H9 (cell line): ENCODE measurements at regions not wholly inside any gene's neighbourhood (a gene's known extent, or its start where the extent isn't known, plus 50 kb on each side); places are given as distances from the start of the nearest gene placed in this dataset.

Experiments
- DNase-seq: peaks from one replicate; pipeline ENCODE4 v3.0.0-alpha.2; 2017
- H2AFZ ChIP-seq: one replicate; pipeline ENCODE4 v1.6.1; 2013; ENCODE audit warnings: mild to moderate bottlenecking, low read length, control low read depth, moderate library complexity
- H2AK5ac ChIP-seq: 2 replicates; pipeline ENCODE4 v1.6.1; 2013; ENCODE audit warnings: low read length, control low read depth, mixed read lengths; ENCODE audit not compliant: insufficient read length
- H2BK120ac ChIP-seq: one replicate; pipeline ENCODE4 v1.6.1; 2013; ENCODE audit warnings: low read depth, mild to moderate bottlenecking, low read length, control low read depth, inconsistent platforms; ENCODE audit not compliant: poor library complexity, severe bottlenecking
- H2BK12ac ChIP-seq: 2 replicates; pipeline ENCODE4 v1.6.1; 2013; ENCODE audit warnings: low read length, control low read depth, mixed read lengths, low read depth; ENCODE audit not compliant: insufficient read length
- H2BK15ac ChIP-seq: 2 replicates; pipeline ENCODE4 v1.6.1; 2013; ENCODE audit warnings: low read depth, low read length, control low read depth
- H2BK20ac ChIP-seq: one replicate; pipeline ENCODE4 v1.6.1; 2013; ENCODE audit warnings: low read depth, mild to moderate bottlenecking, low read length, control low read depth, inconsistent platforms; ENCODE audit not compliant: poor library complexity, severe bottlenecking
- H2BK5ac ChIP-seq: 2 replicates; pipeline ENCODE4 v1.6.1; 2013; ENCODE audit warnings: low read length, control low read depth, mixed read lengths; ENCODE audit not compliant: insufficient read length
- H3K14ac ChIP-seq: 2 replicates; pipeline ENCODE4 v1.6.1; 2013; ENCODE audit warnings: low read length, control low read depth; ENCODE audit not compliant: insufficient read depth
- H3K18ac ChIP-seq: 2 replicates; pipeline ENCODE4 v1.6.1; 2013; ENCODE audit warnings: low read depth, mild to moderate bottlenecking, mixed read lengths, low read length, control low read depth; ENCODE audit not compliant: insufficient read length
- H3K23ac ChIP-seq: 2 replicates; pipeline ENCODE4 v1.6.1; 2013; ENCODE audit warnings: low read length, control low read depth, mixed read lengths, low read depth; ENCODE audit not compliant: insufficient read length
- H3K23me2 ChIP-seq: 2 replicates; pipeline ENCODE4 v1.6.1; 2013; ENCODE audit warnings: low read depth, mild to moderate bottlenecking, mixed read lengths, low read length, control low read depth; ENCODE audit not compliant: insufficient read length, poor library complexity, severe bottlenecking
- H3K27ac ChIP-seq: 2 replicates; pipeline ENCODE4 v1.5.1; 2013; ENCODE audit warnings: low read length, control low read depth, mixed read lengths, low read depth; ENCODE audit not compliant: insufficient read length
- H3K27me3 ChIP-seq: 2 replicates; pipeline ENCODE4 v1.6.1; 2013; ENCODE audit warnings: low read length, control low read depth, inconsistent platforms; ENCODE audit not compliant: insufficient read depth
- H3K4ac ChIP-seq: 2 replicates; pipeline ENCODE4 v1.6.1; 2013; ENCODE audit warnings: low read depth, mild to moderate bottlenecking, control low read depth, inconsistent platforms, low read length, moderate library complexity
- H3K4me1 ChIP-seq: 2 replicates; pipeline ENCODE4 v1.6.1; 2013; ENCODE audit warnings: low read length, control low read depth, inconsistent platforms; ENCODE audit not compliant: insufficient read depth
- H3K4me2 ChIP-seq: 2 replicates; pipeline ENCODE4 v1.6.1; 2013; ENCODE audit warnings: low read length, control low read depth, mixed read lengths; ENCODE audit not compliant: insufficient read length, insufficient read depth
- H3K56ac ChIP-seq: 2 replicates; pipeline ENCODE4 v1.6.1; 2013; ENCODE audit warnings: low read depth, mild to moderate bottlenecking, mixed read lengths, low read length, control low read depth; ENCODE audit not compliant: insufficient read length
- H3K79me1 ChIP-seq: 2 replicates; pipeline ENCODE4 v1.6.1; 2013; ENCODE audit warnings: low read depth, mild to moderate bottlenecking, moderate library complexity, low read length, control low read depth, inconsistent platforms; ENCODE audit not compliant: insufficient read depth, poor library complexity, severe bottlenecking
- H3K79me2 ChIP-seq: 2 replicates; pipeline ENCODE4 v1.6.1; 2013; ENCODE audit warnings: low read length, control low read depth, inconsistent platforms; ENCODE audit not compliant: insufficient read depth
- H3K9ac ChIP-seq: 2 replicates; pipeline ENCODE4 v1.6.1; 2013; ENCODE audit warnings: low read length, control low read depth, mixed read lengths; ENCODE audit not compliant: insufficient read length; ENCODE audit errors: extremely low read depth
- H3K9me3 ChIP-seq: one replicate; pipeline ENCODE4 v1.6.1; 2013; ENCODE audit warnings: low read depth, low read length, inconsistent platforms; ENCODE audit not compliant: control insufficient read depth
- H3T11ph ChIP-seq: one replicate; pipeline ENCODE4 v1.6.1; 2013; ENCODE audit warnings: mild to moderate bottlenecking, low read length, control low read depth, inconsistent platforms
- H4K20me1 ChIP-seq: one replicate; pipeline ENCODE4 v1.6.1; 2013; ENCODE audit not compliant: control insufficient read depth, insufficient read length, insufficient read depth
- H4K5ac ChIP-seq: 2 replicates; pipeline ENCODE4 v1.6.1; 2013; ENCODE audit warnings: low read depth, mild to moderate bottlenecking, mixed read lengths, low read length, control low read depth; ENCODE audit not compliant: insufficient read length
- H4K8ac ChIP-seq: replicated peaks from 2 replicates; pipeline ENCODE4 v1.6.1; 2013; ENCODE audit warnings: low read length, control low read depth, mixed read lengths, low read depth; ENCODE audit not compliant: insufficient read length
- H4K91ac ChIP-seq: 2 replicates; pipeline ENCODE4 v1.6.1; 2013; ENCODE audit warnings: low read depth, mild to moderate bottlenecking, moderate library complexity, mixed read lengths, low read length, control low read depth; ENCODE audit not compliant: insufficient read length
- H3K27ac Mint-ChIP-seq, 3 experiments: 2 replicates in 2 of 3; 3 replicates in 1 of 3; pipeline ENCODE4 v1.8.0; 2020 to 2021; ENCODE audit warnings: mixed read lengths in 3 of 3, mild to moderate bottlenecking in 1 of 3, moderate library complexity in 1 of 3
- H3K27me3 Mint-ChIP-seq: 2 replicates; pipeline ENCODE4 v1.8.0; 2021; ENCODE audit warnings: low read depth, mild to moderate bottlenecking, moderate library complexity, mixed read lengths
- H3K36me3 Mint-ChIP-seq, 3 experiments: 2 replicates in 2 of 3; 3 replicates in 1 of 3; pipeline ENCODE4 v1.8.0; 2020 to 2021; ENCODE audit warnings: low read depth in 3 of 3, mixed read lengths in 3 of 3; ENCODE audit not compliant: insufficient read depth in 1 of 3
- H3K4me1 Mint-ChIP-seq, 2 experiments: 2 replicates each; pipeline ENCODE4 v1.8.0; 2020; ENCODE audit warnings: mixed read lengths in 2 of 2
- H3K4me3 Mint-ChIP-seq, 2 experiments: 2 replicates in 1 of 2; 3 replicates in 1 of 2; pipeline ENCODE4 v1.8.0; 2020 to 2021; ENCODE audit warnings: mild to moderate bottlenecking in 2 of 2, mixed read lengths in 2 of 2, moderate library complexity in 1 of 2
- H3K9me3 Mint-ChIP-seq, 2 experiments: 2 replicates in 1 of 2; 3 replicates in 1 of 2; pipeline ENCODE4 v1.8.0; 2020; ENCODE audit warnings: mild to moderate bottlenecking in 2 of 2, mixed read lengths in 2 of 2, moderate library complexity in 1 of 2
- CTCF ChIP-seq: fragments of 200-600 bp; sonication (generic); conservative IDR thresholded peaks from 3 replicates; pipeline ENCODE4 v1.8.0; 2021; ENCODE audit warnings: antibody characterized with exemption, mild to moderate bottlenecking
- WGBS: extraction: QIAGEN DNeasy Blood & Tissue Kit; methylation state at CpG from one replicate; pipeline ENCODE4 v1.1.7; 2013; ENCODE audit warnings: missing lambda C conversion rate, low lambda C conversion rate, mixed read lengths; ENCODE audit not compliant: insufficient read length; ENCODE audit errors: extremely low coverage; 5-methylcytosine and 5-hydroxymethylcytosine counted together

DNA sequence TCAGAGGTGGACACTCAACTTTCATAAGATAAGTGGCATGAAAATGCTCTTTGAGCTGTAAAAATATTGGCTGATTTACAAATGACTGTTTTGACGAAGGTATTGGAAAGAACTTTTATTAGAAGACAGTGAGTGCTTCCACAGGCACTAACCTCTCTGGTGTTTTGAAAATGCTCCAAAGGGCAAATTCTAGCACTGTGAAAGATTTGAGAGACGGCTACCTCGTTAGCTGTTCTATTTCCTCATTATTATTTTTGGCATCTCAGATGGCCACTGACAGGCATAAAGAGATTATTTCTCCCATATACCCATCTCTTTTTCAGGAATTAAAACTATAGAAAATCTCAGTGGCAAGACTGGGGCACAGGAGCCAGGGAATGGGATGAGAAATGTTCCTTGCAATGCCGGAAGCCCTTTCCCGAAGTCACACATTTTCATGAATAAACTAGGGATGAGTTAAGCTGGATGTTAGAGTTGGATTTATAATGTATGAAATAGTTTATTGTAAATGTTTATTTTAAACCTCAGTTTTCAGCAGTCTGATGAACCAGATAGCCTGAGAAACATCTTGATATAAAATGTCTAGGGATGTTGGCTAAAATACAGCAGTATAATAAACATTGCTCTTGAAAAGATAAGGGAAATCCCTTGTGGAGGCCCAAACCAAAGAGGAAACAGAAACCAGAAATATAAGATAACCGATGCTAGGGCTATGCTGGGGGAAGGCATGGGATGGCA is 175.7 kb downstream of the ASB1 start:
- peaks cover 10 to 12% of the 10 kb centered on the region in 2 experiments for H3K9me3 Mint-ChIP-seq
- no peak overlapping the region for H3K4ac ChIP-seq

More for the DNA sequence above, 175.7 kb downstream of the ASB1 start:
- no peak overlapping the region for H2BK12ac ChIP-seq
- no peaks in the 10 kb centered on the region; a peak in 1 of 7 replicates for H3K36me3 Mint-ChIP-seq
- no peaks in the 10 kb centered on the region for H3K4me1 ChIP-seq
- no peak overlapping the region for H3K27ac ChIP-seq
- no peak overlapping the region for H3K27ac Mint-ChIP-seq
- no peak for TF ChIP-seq CTCF
- no peak overlapping the region for H3K23ac ChIP-seq
- H3K14ac ChIP-seq: no peak overlapping the region
- no peak overlapping the region for H3K18ac ChIP-seq
- peaks cover 4% of the 10 kb centered on the region for H3K27me3 Mint-ChIP-seq
- no peak overlapping the region for H3T11ph ChIP-seq
- H3K4me1 Mint-ChIP-seq: no peaks in the 10 kb centered on the region
- H3K4me2 ChIP-seq: no peak overlapping the region
- no peaks in the 10 kb centered on the region for H3K23me2 ChIP-seq
- no peak overlapping the region for H4K5ac ChIP-seq
- no peaks in the 10 kb centered on the region for H3K79me1 ChIP-seq
- H2BK5ac ChIP-seq: no peak overlapping the region
- no peaks in the 10 kb centered on the region for H4K20me1 ChIP-seq
- no peak overlapping the region for H2BK120ac ChIP-seq
- H2BK20ac ChIP-seq: no peak overlapping the region
- no peak for DNase-seq
- no peaks in the 10 kb centered on the region for H3K27me3 ChIP-seq
- no peak overlapping the region for H4K8ac ChIP-seq
- no peak overlapping the region for H2AFZ ChIP-seq
- H4K91ac ChIP-seq: no peak overlapping the region
- no peak overlapping the region for H3K4me3 Mint-ChIP-seq
- H2AK5ac ChIP-seq: no peak overlapping the region
- no peak overlapping the region for H3K9ac ChIP-seq
- WGBS: no CpG with 5 or more reads among the region's 6 CpGs
- no peaks in the 10 kb centered on the region for H3K9me3 ChIP-seq
- H3K56ac ChIP-seq: no peak overlapping the region
- H2BK15ac ChIP-seq: no peak overlapping the region
- no peaks in the 10 kb centered on the region for H3K79me2 ChIP-seq
